SJSA1 (cell line): ENCODE measurements at regions not wholly inside any gene's neighbourhood (a gene's known extent, or its start where the extent isn't known, plus 50 kb on each side); places are given as distances from the start of the nearest gene placed in this dataset.

ENCODE experiments used
- DNase-seq, 2 experiments: peaks; one replicate each; pipeline ENCODE4 v3.0.0-alpha.2; 2015 to 2020; ENCODE audit warnings: low spot score in 2 of 2, low read depth in 1 of 2
- H3K27ac ChIP-seq: fragments of 250-450 bp; sonication (Bioruptor Pico); 2 replicates; pipeline ENCODE4 v1.5.1; 2020; ENCODE audit warnings: mild to moderate bottlenecking, moderate library complexity
- H3K27me3 ChIP-seq: fragments of 250-450 bp; sonication (Bioruptor Pico); replicated peaks from 2 replicates; pipeline ENCODE4 v1.5.1; 2020; ENCODE audit warnings: mild to moderate bottlenecking, moderate library complexity
- H3K36me3 ChIP-seq: fragments of 250-450 bp; sonication (Bioruptor Pico); 2 replicates; pipeline ENCODE4 v1.5.1; 2020; ENCODE audit warnings: mild to moderate bottlenecking
- H3K4me1 ChIP-seq: fragments of 250-450 bp; sonication (Bioruptor Pico); replicated peaks from 2 replicates; pipeline ENCODE4 v1.6.1; 2021; ENCODE audit warnings: mild to moderate bottlenecking
- H3K4me3 ChIP-seq: fragments of 250-450 bp; sonication (Bioruptor Pico); 2 replicates; pipeline ENCODE4 v1.5.1; 2020; ENCODE audit warnings: mild to moderate bottlenecking
- H3K9me3 ChIP-seq: fragments of 250-450 bp; sonication (Bioruptor Pico); replicated peaks from 2 replicates; pipeline ENCODE4 v1.5.1; 2020; ENCODE audit warnings: mild to moderate bottlenecking

GRCh38 chr2:129056959-129057317, 738.3 kb upstream of the HS6ST1 start:
- no peaks in the 10 kb centered on the region for H3K27me3 ChIP-seq
- no peak overlapping the region for H3K27ac ChIP-seq
- no peaks in the 10 kb centered on the region for H3K9me3 ChIP-seq
- no peak for DNase-seq
- H3K36me3 ChIP-seq, result no peaks in the 10 kb centered on the region
- no peak overlapping the region for H3K4me3 ChIP-seq
- H3K4me1 ChIP-seq, result peaks cover 9% of the 10 kb centered on the region

- peaks cover 9% of the 10 kb centered on the region for H3K4me1 ChIP-seq
- no peaks in the 10 kb centered on the region for H3K27me3 ChIP-seq
- H3K9me3 ChIP-seq, result no peaks in the 10 kb centered on the region
- no peaks in the 10 kb centered on the region for H3K36me3 ChIP-seq
- DNase-seq, result no peak
- no peak overlapping the region for H3K4me3 ChIP-seq
- no peak overlapping the region for H3K27ac ChIP-seq
Measured at GRCh38 chr2:129058981-129059380, 740.3 kb upstream of the HS6ST1 start.

DNA sequence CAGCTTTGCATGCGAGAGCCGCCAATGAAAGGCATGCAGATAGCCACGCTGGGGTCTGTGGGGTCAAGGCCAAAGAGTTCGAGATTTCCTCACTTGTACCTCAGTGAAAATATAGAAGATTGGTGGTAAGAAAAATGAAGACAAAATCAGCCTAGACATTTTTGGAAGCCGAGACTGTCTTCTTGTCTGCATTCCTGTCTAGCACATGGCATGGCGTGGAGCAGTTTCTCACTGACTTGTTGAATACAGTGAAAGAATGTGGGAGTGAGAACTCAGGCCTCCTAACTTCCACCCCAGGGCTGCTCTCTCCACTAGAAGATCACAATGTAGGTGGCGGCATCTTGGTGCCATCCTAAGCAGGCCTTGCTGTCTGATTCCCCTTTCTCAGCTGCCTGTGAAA, 740.8 kb upstream of the HS6ST1 start:
- Histone ChIP-seq H3K4me1 (peaks cover 9% of the 10 kb centered on the region), H3K4me3 (no peak overlapping the region), H3K9me3 (no peaks in the 10 kb centered on the region), H3K36me3 (no peaks in the 10 kb centered on the region), H3K27ac (no peak overlapping the region), H3K27me3 (no peaks in the 10 kb centered on the region)
- no peak for DNase-seq

DNA sequence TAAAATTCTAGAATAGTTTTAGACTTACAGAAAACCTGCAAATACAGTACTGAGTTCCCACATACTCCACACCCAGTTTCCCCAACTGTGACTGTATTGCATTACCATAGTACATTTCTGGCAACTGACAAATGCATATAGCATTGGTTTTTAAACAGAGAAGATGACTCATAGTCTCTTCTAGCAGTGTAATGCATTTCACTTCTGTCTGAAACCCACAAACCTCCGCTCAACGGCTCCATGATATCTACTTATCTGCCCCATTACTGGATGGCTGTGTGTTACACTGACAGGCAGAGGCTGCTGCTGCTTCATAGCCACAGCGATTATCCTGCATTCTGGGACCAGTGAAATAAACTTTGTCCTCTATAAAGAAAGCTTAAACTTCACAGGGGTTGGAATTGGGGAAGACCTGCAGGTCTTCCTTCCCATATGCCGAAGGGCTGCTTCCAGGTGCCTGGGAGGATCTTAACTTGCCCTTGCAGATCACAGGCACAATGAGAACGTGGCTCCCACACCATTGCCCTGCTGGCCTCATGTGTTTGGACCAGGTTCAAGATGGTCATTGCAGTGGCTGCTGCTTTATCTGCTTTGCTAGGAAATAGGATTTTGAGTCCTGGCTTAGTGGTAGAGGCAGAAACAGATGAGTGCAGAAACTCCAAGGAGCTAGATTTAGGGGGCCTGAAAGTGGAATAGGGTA, 742.6 kb upstream of the HS6ST1 start:
- no peaks in the 10 kb centered on the region for H3K36me3 ChIP-seq
- peak in 1 of 2 experiments; percentile 41 for DNase-seq
- peaks cover 9% of the 10 kb centered on the region for H3K4me1 ChIP-seq
- no peaks in the 10 kb centered on the region for H3K27me3 ChIP-seq
- H3K9me3 ChIP-seq, result no peaks in the 10 kb centered on the region
- H3K27ac ChIP-seq, result peak overlapping the region; percentile 43
- H3K4me3 ChIP-seq, result no peak overlapping the region

DNA sequence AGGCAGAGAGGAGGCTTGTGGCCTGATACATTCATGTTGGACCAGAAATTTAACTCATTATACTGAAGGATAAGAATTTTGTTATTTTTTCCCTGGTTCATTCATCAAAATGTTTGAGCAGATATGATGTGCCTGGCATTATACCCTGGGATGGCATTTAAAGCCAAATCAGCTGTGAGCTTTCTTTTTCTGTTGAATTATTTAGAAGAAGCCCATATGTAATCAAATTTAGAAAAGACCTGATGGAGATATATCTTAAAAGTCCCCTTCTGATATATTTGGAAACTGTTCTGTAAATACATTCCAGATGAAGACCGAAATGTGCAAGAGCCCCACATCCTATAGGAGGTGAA, 743.1 kb upstream of the HS6ST1 start:
- H3K4me1 ChIP-seq, result peaks cover 9% of the 10 kb centered on the region
- no peak overlapping the region for H3K4me3 ChIP-seq
- H3K27me3 ChIP-seq, result no peaks in the 10 kb centered on the region
- H3K27ac ChIP-seq, result peak overlapping the region; percentile 15; the same call in 1 of the 2 replicates
- H3K9me3 ChIP-seq, result no peaks in the 10 kb centered on the region
- H3K36me3 ChIP-seq, result no peaks in the 10 kb centered on the region
- DNase-seq, result no peak

DNA sequence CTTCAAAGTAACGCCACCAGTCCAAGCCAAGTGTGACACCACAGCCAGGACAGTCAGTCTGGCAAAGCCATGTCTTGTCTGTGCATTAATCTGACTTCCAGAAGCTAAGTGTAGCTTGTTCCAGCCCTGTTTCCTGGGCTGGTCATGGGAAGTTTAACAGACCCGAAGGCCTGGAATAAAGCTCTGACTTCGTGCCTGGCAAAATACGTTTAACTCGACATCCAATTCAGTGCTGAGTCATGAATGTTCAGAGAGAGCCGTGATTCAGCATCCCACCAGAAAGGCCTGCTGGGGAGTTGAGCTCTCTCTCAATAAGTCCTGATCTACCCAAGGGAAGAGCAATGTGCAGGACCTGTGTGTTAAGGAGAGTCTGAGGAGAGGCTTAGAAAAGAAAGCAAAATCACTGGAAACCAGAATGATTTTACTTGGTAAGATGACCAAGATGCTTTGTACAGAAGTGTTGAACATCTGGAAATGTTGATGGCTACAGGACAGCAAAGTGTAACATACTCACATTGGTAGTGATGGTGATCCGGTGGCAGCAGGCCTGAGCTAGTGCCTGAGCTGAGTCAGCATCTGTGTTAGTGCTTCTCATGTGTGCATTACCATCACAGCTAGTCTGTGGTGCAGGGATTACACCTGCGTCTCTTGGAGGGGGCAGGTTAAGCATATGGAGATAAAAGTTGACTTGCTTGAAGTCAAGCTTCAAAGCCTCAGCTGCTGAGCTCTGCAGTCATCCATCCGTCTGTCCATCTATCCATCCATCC, 743.7 kb upstream of the HS6ST1 start:
- DNase-seq, result no peak
- no peaks in the 10 kb centered on the region for H3K36me3 ChIP-seq
- H3K9me3 ChIP-seq, result no peaks in the 10 kb centered on the region
- H3K27ac ChIP-seq, result no peak overlapping the region
- H3K4me1 ChIP-seq, result peaks cover 9% of the 10 kb centered on the region
- no peak overlapping the region for H3K4me3 ChIP-seq
- no peaks in the 10 kb centered on the region for H3K27me3 ChIP-seq

- Histone ChIP-seq H3K27me3 (0 out of 2 replicates have a peak, but pooled peaks cover 10% of the 10 kb centered on the region), H3K36me3 (no peaks in the 10 kb centered on the region), H3K27ac (no peak overlapping the region), H3K9me3 (no peaks in the 10 kb centered on the region), H3K4me1 (no peaks in the 10 kb centered on the region), H3K4me3 (no peak overlapping the region)
- no peak for DNase-seq
Measured at GRCh38 chr2:129067070-129067469, 748.4 kb upstream of the HS6ST1 start.

DNA sequence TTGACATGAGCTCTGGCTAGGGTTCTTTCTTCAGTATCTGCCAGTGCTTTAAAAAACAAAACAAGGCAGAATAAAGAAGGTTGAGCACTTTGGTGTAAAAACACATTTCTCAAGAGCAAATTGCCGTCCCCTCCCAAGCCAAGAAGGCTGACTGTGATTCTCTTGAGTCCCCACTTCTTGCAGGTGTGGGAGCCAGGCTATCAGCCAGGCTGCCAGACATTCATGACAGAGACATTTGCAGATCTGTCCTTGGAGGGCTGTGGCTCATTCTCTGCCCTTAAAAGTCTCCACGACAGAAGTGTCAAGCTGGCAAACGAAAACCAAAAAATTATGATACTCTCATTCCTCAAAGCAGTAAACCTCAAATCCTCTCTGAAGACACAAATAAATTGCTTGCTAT, 749.3 kb upstream of the HS6ST1 start:
- Histone ChIP-seq H3K4me1 (no peaks in the 10 kb centered on the region), H3K27ac (no peak overlapping the region), H3K9me3 (no peaks in the 10 kb centered on the region), H3K27me3 (0 out of 2 replicates have a peak, but pooled peaks cover 15% of the 10 kb centered on the region), H3K36me3 (no peaks in the 10 kb centered on the region), H3K4me3 (no peak overlapping the region)
- DNase-seq, result no peak

DNA sequence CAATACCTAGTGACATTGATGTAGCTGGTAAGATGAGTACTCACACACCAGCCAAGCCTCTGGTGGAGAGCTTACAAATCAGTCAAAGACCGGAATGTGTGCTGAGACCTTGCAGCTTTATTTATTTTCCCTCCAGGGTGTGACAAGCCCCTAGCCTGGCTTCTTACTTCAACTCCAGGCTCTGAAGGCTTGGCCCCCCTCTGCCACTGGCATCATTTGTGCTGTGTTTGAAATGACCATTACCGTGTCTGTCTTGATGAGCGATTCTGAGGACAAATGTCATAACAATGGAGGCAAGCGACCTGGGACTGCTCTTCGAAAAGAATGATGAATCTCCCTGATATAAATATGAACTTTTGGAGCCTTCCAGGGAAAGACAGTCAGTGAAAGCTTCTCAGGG, 749.9 kb upstream of the HS6ST1 start:
- 0 out of 2 replicates have a peak, but pooled peaks cover 15% of the 10 kb centered on the region for H3K27me3 ChIP-seq
- H3K9me3 ChIP-seq, result no peaks in the 10 kb centered on the region
- no peaks in the 10 kb centered on the region for H3K36me3 ChIP-seq
- H3K27ac ChIP-seq, result no peak overlapping the region
- no peaks in the 10 kb centered on the region for H3K4me1 ChIP-seq
- H3K4me3 ChIP-seq, result no peak overlapping the region
- no peak for DNase-seq

GRCh38 chr2:129069875-129070594, 751.4 kb upstream of the HS6ST1 start:
- Histone ChIP-seq H3K9me3 (no peaks in the 10 kb centered on the region), H3K4me3 (no peak overlapping the region), H3K36me3 (no peaks in the 10 kb centered on the region), H3K4me1 (no peaks in the 10 kb centered on the region), H3K27ac (no peak overlapping the region), H3K27me3 (0 out of 2 replicates have a peak, but pooled peaks cover 15% of the 10 kb centered on the region)
- DNase-seq, result no peak

- DNase-seq, result no peak
- H3K36me3 ChIP-seq, result no peaks in the 10 kb centered on the region
- H3K27me3 ChIP-seq, result peaks cover 18% of the 10 kb centered on the region; the same call in 1 of the 2 replicates
- no peak overlapping the region for H3K4me3 ChIP-seq
- no peaks in the 10 kb centered on the region for H3K4me1 ChIP-seq
- H3K9me3 ChIP-seq, result no peaks in the 10 kb centered on the region
- no peak overlapping the region for H3K27ac ChIP-seq
Measured at GRCh38 chr2:129070663-129071062, 752.0 kb upstream of the HS6ST1 start.

GRCh38 chr2:129071531-129071930, 752.9 kb upstream of the HS6ST1 start:
- Histone ChIP-seq H3K27me3 (peaks cover 20% of the 10 kb centered on the region; the same call in 1 of the 2 replicates), H3K27ac (no peak overlapping the region), H3K9me3 (no peaks in the 10 kb centered on the region), H3K36me3 (no peaks in the 10 kb centered on the region), H3K4me3 (no peak overlapping the region), H3K4me1 (no peaks in the 10 kb centered on the region)
- no peak for DNase-seq

DNA sequence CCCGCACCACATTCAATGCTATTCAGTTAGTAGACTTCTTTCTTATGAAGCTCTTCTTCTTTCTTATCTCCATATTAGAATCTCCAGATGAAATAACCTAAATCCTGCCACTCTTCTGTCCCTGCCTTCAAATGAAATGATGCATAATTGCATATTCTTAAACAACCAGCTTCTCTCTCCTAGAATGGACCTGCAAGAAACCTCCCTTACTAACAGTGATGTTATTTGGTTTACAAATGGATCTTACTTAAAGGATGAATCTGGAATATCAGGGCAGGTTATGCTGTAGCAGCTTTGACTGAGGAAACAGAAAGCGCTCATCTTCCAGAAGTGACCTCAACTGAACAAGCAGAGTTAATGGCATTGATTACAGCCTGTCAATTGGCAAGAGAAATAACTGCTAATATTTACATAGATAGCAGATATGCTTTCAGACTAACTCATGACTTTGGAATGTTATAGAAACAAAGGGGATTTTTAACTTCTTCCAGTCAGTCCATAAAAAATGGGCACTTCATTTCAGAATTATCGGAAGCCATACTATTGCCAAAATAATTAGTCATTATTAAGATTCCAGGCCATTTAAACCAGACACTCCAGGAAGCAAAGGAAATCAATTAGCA, 755.7 kb upstream of the HS6ST1 start:
- H3K27me3 ChIP-seq, result peaks cover 20% of the 10 kb centered on the region; the same call in 1 of the 2 replicates
- H3K4me1 ChIP-seq, result no peaks in the 10 kb centered on the region
- H3K4me3 ChIP-seq, result no peak overlapping the region
- no peak for DNase-seq
- no peaks in the 10 kb centered on the region for H3K36me3 ChIP-seq
- no peaks in the 10 kb centered on the region for H3K9me3 ChIP-seq
- no peak overlapping the region for H3K27ac ChIP-seq
